ENCODE measurements at regions not wholly inside any gene's neighbourhood (a gene's known extent, or its start where the extent isn't known, plus 50 kb on each side); places are given as distances from the start of the nearest gene placed in this dataset.

GRCh38 chr2:153349603-153350002 lies 129.0 kb downstream of the RPRM start:
- no peak for TF ChIP-seq ZNF629 (CRISPR knock-in tag; conservative IDR thresholded peaks at IDR 0.05)
- TF ChIP-seq FOXM1 (CRISPR knock-in tag; IDR thresholded peaks at IDR 0.05) = no peak
- TF ChIP-seq MYC (CRISPR knock-in tag; IDR thresholded peaks at IDR 0.05; ENCODE audit: borderline replicate concordance) = no peak
- TF ChIP-seq ATF2 (CRISPR knock-in tag; IDR thresholded peaks at IDR 0.05) = no peak
- TF ChIP-seq ZNF280D (CRISPR knock-in tag; IDR thresholded peaks at IDR 0.05) = no peak
- no peak for TF ChIP-seq EP300 (IDR thresholded peaks at IDR 0.05; ENCODE audit: low read depth in 2 of 2, low read length in 2 of 2)
- TF ChIP-seq EP300 (CRISPR knock-in tag; IDR thresholded peaks at IDR 0.05; ENCODE audit: borderline replicate concordance) = no peak
- no peak for TF ChIP-seq ELK4 (CRISPR knock-in tag; IDR thresholded peaks at IDR 0.05; ENCODE audit: borderline replicate concordance)

Data from HepG2 (cell line).